ENCODE measurements at regions not wholly inside any gene's neighbourhood (a gene's known extent, or its start where the extent isn't known, plus 50 kb on each side); places are given as distances from the start of the nearest gene placed in this dataset.
A peak's percentile ranks its signal among the peaks of the same experiment; 100 is the strongest.
"Not testable (repeated sequence)": the region's sequence is repeated elsewhere in the genome, so short reads cannot be mapped to it uniquely, and the experiment has no call there.

GRCh38 chr9:42358626-42359247, 175.3 kb downstream of the SPATA31A6 start:
- H3K4me3 ChIP-seq (ENCODE audit: low read depth, low read length), result peak overlapping the region; percentile 17
- DNase-seq (ENCODE audit: low read depth), result peak; percentile 1

GRCh38 chr9:42364410-42365243, 181.2 kb downstream of the SPATA31A6 start:
- DNase-seq (ENCODE audit: low read depth); H3K4me3 ChIP-seq (ENCODE audit: low read depth, low read length): not testable (repeated sequence)

- DNase-seq (ENCODE audit: low read depth), result peak; percentile 15
- H3K4me3 ChIP-seq (ENCODE audit: low read depth, low read length), result not testable (repeated sequence)
Observed at GRCh38 chr9:42365244-42365945, 181.9 kb downstream of the SPATA31A6 start.

- DNase-seq (ENCODE audit: low read depth); H3K4me3 ChIP-seq (ENCODE audit: low read depth, low read length): not testable (repeated sequence)
Observed at GRCh38 chr9:42368279-42368881, 184.9 kb downstream of the SPATA31A6 start.

GRCh38 chr9:42370172-42370571, 186.7 kb downstream of the SPATA31A6 start:
- not testable (repeated sequence) for H3K4me3 ChIP-seq (ENCODE audit: low read depth, low read length); DNase-seq (ENCODE audit: low read depth)

- not testable (repeated sequence) for H3K4me3 ChIP-seq (ENCODE audit: low read depth, low read length); DNase-seq (ENCODE audit: low read depth)
Observed at GRCh38 chr9:42371417-42371816, 188.0 kb downstream of the SPATA31A6 start.

GRCh38 chr9:42377530-42378417, 194.3 kb downstream of the SPATA31A6 start:
- not testable (repeated sequence) for H3K4me3 ChIP-seq (ENCODE audit: low read depth, low read length); DNase-seq (ENCODE audit: low read depth)

- no peak for TF ChIP-seq MAX (IDR thresholded peaks at IDR 0.05; ENCODE audit: low read depth, low read length)
- TF ChIP-seq POLR2A (IDR thresholded peaks at IDR 0.05; ENCODE audit: extremely low read depth, insufficient read length), result no peak
- no peak for TF ChIP-seq MYC (IDR thresholded peaks at IDR 0.05; ENCODE audit: low read depth, low read length)
- TF ChIP-seq CTCF (IDR thresholded peaks at IDR 0.05; ENCODE audit: low read depth, low read length), result no peak
- DNase-seq (ENCODE audit: low read depth), result no peak
- H3K4me3 ChIP-seq (ENCODE audit: low read depth, low read length), result no peak overlapping the region
Observed at GRCh38 chr9:42378418-42378815, 195.0 kb downstream of the SPATA31A6 start.

- not testable (repeated sequence) for DNase-seq (ENCODE audit: low read depth)
Observed at GRCh38 chr9:42379602-42380001, 196.1 kb downstream of the SPATA31A6 start.

GRCh38 chr9:42384585-42384984, 201.1 kb downstream of the SPATA31A6 start:
- H3K4me3 ChIP-seq (ENCODE audit: low read depth, low read length); DNase-seq (ENCODE audit: low read depth): not testable (repeated sequence)

More at GRCh38 chr9:42379602-42380001, 196.1 kb downstream of the SPATA31A6 start:
- H3K4me3 ChIP-seq (ENCODE audit: low read depth, low read length), result not testable (repeated sequence)

GRCh38 chr9:42385574-42386120, 202.2 kb downstream of the SPATA31A6 start:
- H3K4me3 ChIP-seq (ENCODE audit: low read depth, low read length); DNase-seq (ENCODE audit: low read depth): not testable (repeated sequence)
